PC-3 (cell line): ENCODE measurements at regions not wholly inside any gene's neighbourhood (a gene's known extent, or its start where the extent isn't known, plus 50 kb on each side); places are given as distances from the start of the nearest gene placed in this dataset.

Experiments
- ATAC-seq: fragments of 200-7000 bp; cut with Tn5 transposase; 2 replicates; pipeline ENCODE4 v1.9.1; 2020; ENCODE audit warnings: mild to moderate bottlenecking, moderate library complexity
- BruUV-seq: library from RNA; stranded (reverse); fragments of 400-500 nt; replicated peaks from 2 replicates; lab custom pipeline; 2021; lab: Mats Ljungman, UMichigan
- CTCF ChIA-PET: fragments of 300-600 bp; sonication (Branson Sonifier 250); formaldehyde crosslinking; loops from one replicate; lab custom pipeline; 2022; ENCODE audit warnings: antibody characterized with exemption; lab: Charles Lee
- POLR2A ChIA-PET: fragments of 300-600 bp; sonication (Branson Sonifier 250); formaldehyde crosslinking; loops from one replicate; lab custom pipeline; 2022; ENCODE audit warnings: antibody characterized with exemption; ENCODE audit not compliant: unreplicated experiment; lab: Charles Lee
- DNase-seq: peaks from one replicate; pipeline ENCODE4 v3.0.0-alpha.2; 2015
- H2AFZ ChIP-seq: fragments of 300-600 bp; sonication (generic); 2 replicates; pipeline ENCODE4 v1.6.0; 2016; ENCODE audit warnings: antibody characterized with exemption, low read length
- H3F3A ChIP-seq: fragments of 300-600 bp; sonication (generic); one replicate; pipeline ENCODE4 v1.6.0; 2017; ENCODE audit warnings: antibody characterized with exemption, low read length, control low read depth, mild to moderate bottlenecking; ENCODE audit not compliant: unreplicated experiment
- H3K27ac ChIP-seq: fragments of 300-600 bp; sonication (generic); 2 replicates; pipeline ENCODE4 v1.5.1; 2016; ENCODE audit warnings: mild to moderate bottlenecking, low read length
- H3K27me3 ChIP-seq: fragments of 300-600 bp; sonication (generic); 2 replicates; pipeline ENCODE4 v1.6.1; 2016; ENCODE audit warnings: low read length, mixed read lengths
- H3K36me3 ChIP-seq: fragments of 300-600 bp; sonication (generic); 2 replicates; pipeline ENCODE4 v1.6.1; 2016; ENCODE audit warnings: low read depth, mixed run types, low read length, mixed read lengths
- H3K4me1 ChIP-seq: fragments of 300-600 bp; sonication (generic); 2 replicates; pipeline ENCODE4 v1.5.1; 2016; ENCODE audit warnings: low read length; ENCODE audit not compliant: insufficient read depth
- H3K4me2 ChIP-seq: fragments of 300-600 bp; sonication (generic); 2 replicates; pipeline ENCODE4 v1.6.0; 2016; ENCODE audit warnings: low read length
- H3K4me3 ChIP-seq: fragments of 300-600 bp; sonication (generic); 2 replicates; pipeline ENCODE4 v1.5.1; 2016; ENCODE audit warnings: mild to moderate bottlenecking, low read length, mixed read lengths
- H3K79me2 ChIP-seq: fragments of 300-600 bp; sonication (generic); 2 replicates; pipeline ENCODE4 v1.6.1; 2017; ENCODE audit warnings: low read length, mixed read lengths
- H3K9ac ChIP-seq: fragments of 300-600 bp; sonication (generic); 2 replicates; pipeline ENCODE4 v1.6.0; 2016; ENCODE audit warnings: mild to moderate bottlenecking, low read length
- H3K9me2 ChIP-seq: fragments of 300-600 bp; sonication (generic); replicated peaks from 2 replicates; pipeline ENCODE4 v1.6.1; 2016; ENCODE audit warnings: mixed run types, low read length, mixed read lengths
- H3K9me3 ChIP-seq: fragments of 300-600 bp; sonication (generic); 2 replicates; pipeline ENCODE4 v1.6.1; 2016; ENCODE audit warnings: low read length, mixed read lengths
- H4K20me1 ChIP-seq: fragments of 300-600 bp; sonication (generic); 2 replicates; pipeline ENCODE4 v1.6.1; 2016; ENCODE audit warnings: low read length, mixed read lengths
- CTCF ChIP-seq: fragments of 300-600 bp; sonication (generic); conservative IDR thresholded peaks from 2 replicates; pipeline ENCODE4 v1.5.1; 2017; ENCODE audit warnings: antibody characterized with exemption, low read depth, mild to moderate bottlenecking, low read length
- EZH2 ChIP-seq: fragments of 300-600 bp; sonication (generic); IDR thresholded peaks from one replicate; pipeline ENCODE4 v1.6.1; 2017; ENCODE audit warnings: antibody characterized with exemption, mild to moderate bottlenecking, low read length; ENCODE audit not compliant: unreplicated experiment
- EZH2phosphoT487 ChIP-seq: fragments of 300-600 bp; sonication (generic); IDR thresholded peaks from 2 replicates; pipeline ENCODE4 v1.6.1; 2018; ENCODE audit warnings: mild to moderate bottlenecking, antibody characterized with exemption, low read length, borderline replicate concordance
- intact Hi-C: fragments of 100-400 bp; cut with micrococcal nuclease; formaldehyde crosslinking; loops from 2 replicates; pipeline ENCODE4 v1.9.0; 2023

GRCh38 chr5:19175776-19176570 lies 812.0 kb downstream of the CDH18 start:
- Histone ChIP-seq H3K9me3 (no peaks in the 10 kb centered on the region), H3K4me3 (no peak overlapping the region), H3K9ac (no peak overlapping the region), H3F3A (no peaks in the 10 kb centered on the region), H3K27me3 (no peaks in the 10 kb centered on the region), H3K4me1 (no peaks in the 10 kb centered on the region), H2AFZ (no peak overlapping the region), H4K20me1 (no peaks in the 10 kb centered on the region), H3K4me2 (no peak overlapping the region), H3K9me2 (no peaks in the 10 kb centered on the region), H3K36me3 (no peaks in the 10 kb centered on the region), H3K79me2 (no peaks in the 10 kb centered on the region), H3K27ac (no peak overlapping the region)
- no peak for ATAC-seq
- no peak for DNase-seq
- CTCF ChIA-PET: no interaction called here
- TF ChIP-seq CTCF (no peak), EZH2phosphoT487 (no peak), EZH2 (no peak)
- BruUV-seq: no TSS peak
- POLR2A ChIA-PET: no interaction called here
- intact Hi-C loops: no loop called here

GRCh38 chr5:19179571-19179970 lies 808.4 kb downstream of the CDH18 start:
- H3K4me3 ChIP-seq: no peak overlapping the region
- intact Hi-C loops: no loop called here

More at GRCh38 chr5:19179571-19179970, 808.4 kb downstream of the CDH18 start:
- CTCF ChIA-PET: no interaction called here
- H3K9me2 ChIP-seq: no peaks in the 10 kb centered on the region
- TF ChIP-seq EZH2 (no peak), CTCF (no peak), EZH2phosphoT487 (no peak)
- DNase-seq: no peak
- no peak overlapping the region for H2AFZ ChIP-seq
- H3K36me3 ChIP-seq: no peaks in the 10 kb centered on the region
- POLR2A ChIA-PET: no interaction called here
- no peak overlapping the region for H3K4me2 ChIP-seq
- no peaks in the 10 kb centered on the region for H3K27me3 ChIP-seq
- no peaks in the 10 kb centered on the region for H3K79me2 ChIP-seq
- no peak overlapping the region for H3K27ac ChIP-seq
- BruUV-seq: no TSS peak
- H3K4me1 ChIP-seq: no peaks in the 10 kb centered on the region
- no peak overlapping the region for H3K9ac ChIP-seq
- H3F3A ChIP-seq: no peaks in the 10 kb centered on the region
- H3K9me3 ChIP-seq: no peaks in the 10 kb centered on the region
- ATAC-seq: no peak
- H4K20me1 ChIP-seq: no peaks in the 10 kb centered on the region
